SK-N-SH (cell line): ENCODE measurements at regions not wholly inside any gene's neighbourhood (a gene's known extent, or its start where the extent isn't known, plus 50 kb on each side); places are given as distances from the start of the nearest gene placed in this dataset.

ENCODE experiments used
- CTCF ChIA-PET: fragments of 300-600, 350-600 bp; formaldehyde crosslinking; extraction: SDS; loops from one replicate; lab custom pipeline; 2021; lab: Yijun Ruan, JAX
- POLR2A ChIA-PET: fragments of 350-600 bp; sonication (Branson Sonifier 250); formaldehyde crosslinking; extraction: SDS; loops from one replicate; lab custom pipeline; 2020; ENCODE audit warnings: antibody characterized with exemption, inconsistent platforms; lab: Yijun Ruan, JAX
- DNase-seq: peaks from one replicate; pipeline ENCODE4 v3.0.0; 2012
- H2AFZ ChIP-seq: fragments of 200-600 bp; sonication (generic); 2 replicates; pipeline ENCODE4 v1.8.1; 2016; ENCODE audit warnings: antibody characterized with exemption, mild to moderate bottlenecking, low read depth
- H3F3A ChIP-seq: fragments of 200-600 bp; sonication (generic); replicated peaks from 2 replicates; pipeline ENCODE3; 2016; ENCODE audit warnings: antibody characterized with exemption, mild to moderate bottlenecking; ENCODE audit not compliant: insufficient read depth
- H3K27ac ChIP-seq, 2 experiments: fragments of 200-500 bp in 1 of 2; fragments of 200-600 bp in 1 of 2; sonication (Bioruptor generic) in 1 of 2; sonication (generic), shearing (Covaris generic) in 1 of 2; 2 replicates each; pipeline versions ENCODE4 v1.5.1 to v1.6.1; 2014 to 2016; ENCODE audit warnings: low read depth in 2 of 2, inconsistent platforms in 1 of 2, low read length in 1 of 2, mild to moderate bottlenecking in 1 of 2, mixed read lengths in 1 of 2
- H3K27me3 ChIP-seq: fragments of 200-600 bp; sonication (generic), shearing (Covaris generic); 2 replicates; pipeline ENCODE4 v1.6.1; 2016; ENCODE audit warnings: mixed run types; ENCODE audit not compliant: insufficient read depth
- H3K36me3 ChIP-seq, 2 experiments: fragments of 200-500 bp in 1 of 2; fragments of 200-600 bp in 1 of 2; sonication (Bioruptor generic) in 1 of 2; sonication (generic) in 1 of 2; replicated peaks in 1 of 2; 2 replicates each; pipeline versions ENCODE3 to v1.5.1; 2014 to 2016; ENCODE audit warnings: low read length in 1 of 2, mild to moderate bottlenecking in 1 of 2; ENCODE audit not compliant: insufficient read depth in 2 of 2, control insufficient read depth in 1 of 2
- H3K4me1 ChIP-seq, 2 experiments: fragments of 200-500 bp in 1 of 2; fragments of 200-600 bp in 1 of 2; sonication (Bioruptor generic) in 1 of 2; sonication (generic), shearing (Covaris generic) in 1 of 2; 2 replicates each; pipeline versions ENCODE4 v1.5.1 to v1.6.1; 2014 to 2016; ENCODE audit warnings: low read depth in 1 of 2, low read length in 1 of 2, mixed run types in 1 of 2; ENCODE audit not compliant: insufficient read depth in 2 of 2, control insufficient read depth in 1 of 2
- H3K4me2 ChIP-seq: fragments of 200-600 bp; sonication (generic), shearing (Covaris generic); 2 replicates; pipeline ENCODE4 v1.6.1; 2017; ENCODE audit warnings: mixed run types
- H3K4me3 ChIP-seq, 2 experiments: fragments of 200-500 bp in 1 of 2; fragments of 200-600 bp in 1 of 2; sonication (Bioruptor generic) in 1 of 2; sonication (generic), shearing (Covaris generic) in 1 of 2; 2 replicates each; pipeline versions ENCODE4 v1.5.1 to v1.8.1; 2014 to 2016; ENCODE audit warnings: low read depth in 2 of 2, inconsistent platforms in 1 of 2, low read length in 1 of 2, mild to moderate bottlenecking in 1 of 2, mixed read lengths in 1 of 2, moderate library complexity in 1 of 2
- H3K79me2 ChIP-seq: fragments of 200-600 bp; sonication (generic); 2 replicates; pipeline ENCODE4 v1.8.1; 2017; ENCODE audit warnings: mild to moderate bottlenecking; ENCODE audit not compliant: insufficient read depth
- H3K9ac ChIP-seq: fragments of 200-600 bp; sonication (generic); 2 replicates; pipeline ENCODE4 v1.6.1; 2017; ENCODE audit warnings: mixed run types
- H3K9me2 ChIP-seq: fragments of 200-600 bp; sonication (generic); 2 replicates; pipeline ENCODE4 v1.6.1; 2017; ENCODE audit warnings: mixed run types
- H3K9me3 ChIP-seq: fragments of 200-600 bp; sonication (generic); 2 replicates; pipeline ENCODE4 v1.6.1; 2017; ENCODE audit warnings: mixed run types, mild to moderate bottlenecking, moderate library complexity
- H4K20me1 ChIP-seq: fragments of 200-600 bp; sonication (generic); 2 replicates; pipeline ENCODE4 v1.6.1; 2017; ENCODE audit warnings: mild to moderate bottlenecking, mixed run types; ENCODE audit not compliant: insufficient read depth
- ELF1 ChIP-seq: IDR thresholded peaks from 2 replicates; pipeline ENCODE4 v1.4.0; 2012
- FOSL2 ChIP-seq: IDR thresholded peaks from 2 replicates; pipeline ENCODE4 v1.4.0; 2012; ENCODE audit warnings: low read depth, mild to moderate bottlenecking, moderate library complexity, borderline replicate concordance
- GATA2 ChIP-seq: sonication (generic); formaldehyde crosslinking; IDR thresholded peaks from 2 replicates; pipeline ENCODE4 v1.5.0; 2020; ENCODE audit warnings: mild to moderate bottlenecking, missing genetic modification reagents
- JUND ChIP-seq: IDR thresholded peaks from 2 replicates; pipeline ENCODE4 v1.4.0; 2012
- MAX ChIP-seq: IDR thresholded peaks from 2 replicates; pipeline ENCODE4 v1.4.0; 2012; ENCODE audit warnings: low read depth
- MEF2A ChIP-seq: IDR thresholded peaks from 2 replicates; pipeline ENCODE4 v1.4.0; 2012; ENCODE audit warnings: low read depth, borderline replicate concordance
- NFIC ChIP-seq: IDR thresholded peaks from 2 replicates; pipeline ENCODE4 v1.4.0; 2012; ENCODE audit warnings: borderline replicate concordance
- NRF1 ChIP-seq: IDR thresholded peaks from 2 replicates; pipeline ENCODE4 v1.6.1; 2012; ENCODE audit warnings: low read depth, mild to moderate bottlenecking, low read length
- PBX3 ChIP-seq: IDR thresholded peaks from 2 replicates; pipeline ENCODE4; 2012
- POLR2AphosphoS5 ChIP-seq: IDR thresholded peaks from 2 replicates; pipeline ENCODE4 v1.6.1; 2012; ENCODE audit warnings: low read depth, low read length
- RCOR1 ChIP-seq: fragments of 150-350 bp; IDR thresholded peaks from 2 replicates; pipeline ENCODE4 v1.6.1; 2017; ENCODE audit warnings: antibody characterized with exemption, low read length
- SIN3A ChIP-seq: IDR thresholded peaks from 2 replicates; pipeline ENCODE4 v1.6.1; 2012; ENCODE audit warnings: low read depth, mild to moderate bottlenecking, low read length, moderate library complexity, borderline replicate concordance
- SMC3 ChIP-seq: IDR thresholded peaks from 2 replicates; pipeline ENCODE4 v1.6.1; 2012; ENCODE audit warnings: low read depth, low read length, improper control_type of control experiment
- WGBS: methylation state at CpG from one replicate; pipeline ENCODE4 v1.1.6; 2017; ENCODE audit warnings: low lambda C conversion rate; 5-methylcytosine and 5-hydroxymethylcytosine counted together
- TF ChIP-seq, protein P1 (sequence below): IDR thresholded peaks from 2 replicates; pipeline ENCODE4 v1.4.0; 2012; ENCODE audit warnings: low read depth, borderline replicate concordance

GRCh38 chr3:31346542-31346979, 186.2 kb upstream of the STT3B start:
- no peaks in the 10 kb centered on the region; a peak in 2 of 4 replicates for H3K4me1 ChIP-seq
- no peak overlapping the region for H3K4me2 ChIP-seq
- no peak overlapping the region for H3K27ac ChIP-seq
- TF ChIP-seq GATA2 (CRISPR knock-in tag) = no peak
- no peak for TF ChIP-seq RCOR1
- no peak for TF ChIP-seq FOSL2
- TF ChIP-seq POLR2AphosphoS5 = no peak
- no peak for TF ChIP-seq ELF1
- TF ChIP-seq SIN3A = no peak
- TF ChIP-seq NFIC = no peak
- peaks cover 4% of the 10 kb centered on the region; the same call in 1 of the 2 replicates for H3K27me3 ChIP-seq
- no peaks in the 10 kb centered on the region for H3K79me2 ChIP-seq
- POLR2A ChIA-PET = no interaction called here
- H3K9ac ChIP-seq = no peak overlapping the region
- no peak for DNase-seq
- H2AFZ ChIP-seq = no peak overlapping the region
- no peaks in the 10 kb centered on the region for H3K9me3 ChIP-seq
- CTCF ChIA-PET = no interaction called here
- H3K4me3 ChIP-seq = no peak overlapping the region
- H3F3A ChIP-seq = no peaks in the 10 kb centered on the region
- H3K9me2 ChIP-seq = no peaks in the 10 kb centered on the region
- no peaks in the 10 kb centered on the region for H4K20me1 ChIP-seq
- 28% methylated on average over 5 of the region's 5 CpGs for WGBS
- no peaks in the 10 kb centered on the region for H3K36me3 ChIP-seq

GRCh38 chr3:31349001-31349748, 183.6 kb upstream of the STT3B start:
- Histone ChIP-seq H3K4me1 (no peaks in the 10 kb centered on the region), H4K20me1 (no peaks in the 10 kb centered on the region), H3F3A (no peaks in the 10 kb centered on the region), H3K9me2 (no peaks in the 10 kb centered on the region), H3K79me2 (no peaks in the 10 kb centered on the region), H2AFZ (no peak overlapping the region), H3K9ac (no peak overlapping the region), H3K4me3 (no peak overlapping the region), H3K9me3 (no peaks in the 10 kb centered on the region), H3K27me3 (peaks cover 4% of the 10 kb centered on the region; the same call in 1 of the 2 replicates), H3K27ac (no peak overlapping the region), H3K36me3 (no peaks in the 10 kb centered on the region), H3K4me2 (no peak overlapping the region)
- 26% methylated on average over 1 of the region's 1 CpG for WGBS
- no peak for TF ChIP-seq MEF2A
- TF ChIP-seq MAX = no peak
- TF ChIP-seq, protein P1, sequence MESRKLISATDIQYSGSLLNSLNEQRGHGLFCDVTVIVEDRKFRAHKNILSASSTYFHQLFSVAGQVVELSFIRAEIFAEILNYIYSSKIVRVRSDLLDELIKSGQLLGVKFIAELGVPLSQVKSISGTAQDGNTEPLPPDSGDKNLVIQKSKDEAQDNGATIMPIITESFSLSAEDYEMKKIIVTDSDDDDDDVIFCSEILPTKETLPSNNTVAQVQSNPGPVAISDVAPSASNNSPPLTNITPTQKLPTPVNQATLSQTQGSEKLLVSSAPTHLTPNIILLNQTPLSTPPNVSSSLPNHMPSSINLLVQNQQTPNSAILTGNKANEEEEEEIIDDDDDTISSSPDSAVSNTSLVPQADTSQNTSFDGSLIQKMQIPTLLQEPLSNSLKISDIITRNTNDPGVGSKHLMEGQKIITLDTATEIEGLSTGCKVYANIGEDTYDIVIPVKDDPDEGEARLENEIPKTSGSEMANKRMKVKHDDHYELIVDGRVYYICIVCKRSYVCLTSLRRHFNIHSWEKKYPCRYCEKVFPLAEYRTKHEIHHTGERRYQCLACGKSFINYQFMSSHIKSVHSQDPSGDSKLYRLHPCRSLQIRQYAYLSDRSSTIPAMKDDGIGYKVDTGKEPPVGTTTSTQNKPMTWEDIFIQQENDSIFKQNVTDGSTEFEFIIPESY = no peak
- TF ChIP-seq PBX3 = no peak
- no peak for TF ChIP-seq SMC3
- no peak for TF ChIP-seq JUND
- no peak for TF ChIP-seq NRF1
- ChIA-PET CTCF (no interaction called here), POLR2A (no interaction called here)
- no peak for DNase-seq
